DOHH2 (cell line): ENCODE measurements at regions not wholly inside any gene's neighbourhood (a gene's known extent, or its start where the extent isn't known, plus 50 kb on each side); places are given as distances from the start of the nearest gene placed in this dataset.

ENCODE experiments used
- H3F3A ChIP-seq: fragments of 200-600 bp; sonication (generic), shearing (Covaris generic); 2 replicates; pipeline ENCODE4 v1.6.0; 2016; ENCODE audit warnings: antibody characterized with exemption, mild to moderate bottlenecking; ENCODE audit not compliant: control insufficient read depth, insufficient read depth
- H3K27ac ChIP-seq: fragments of 200-600 bp; sonication (generic); 2 replicates; pipeline ENCODE4 v1.5.1; 2014; ENCODE audit warnings: low read depth, mild to moderate bottlenecking, low read length, moderate library complexity
- H3K27me3 ChIP-seq: fragments of 200-600 bp; sonication (generic); 2 replicates; pipeline ENCODE4 v1.6.1; 2014; ENCODE audit warnings: mild to moderate bottlenecking, low read length, mixed read lengths; ENCODE audit not compliant: control insufficient read depth
- H3K36me3 ChIP-seq: fragments of 200-600 bp; sonication (generic); 2 replicates; pipeline ENCODE4 v1.6.1; 2014; ENCODE audit warnings: mild to moderate bottlenecking, low read length, moderate library complexity, mixed read lengths; ENCODE audit not compliant: control insufficient read depth
- H3K4me1 ChIP-seq: fragments of 200-600 bp; sonication (generic); 2 replicates; pipeline ENCODE4 v1.6.1; 2014; ENCODE audit warnings: mild to moderate bottlenecking, low read length, mixed read lengths; ENCODE audit not compliant: control insufficient read depth
- H3K4me2 ChIP-seq: fragments of 200-600 bp; sonication (generic); 2 replicates; pipeline ENCODE4 v1.6.0; 2014; ENCODE audit warnings: mild to moderate bottlenecking, low read length, moderate library complexity
- H3K4me3 ChIP-seq: fragments of 200-600 bp; sonication (generic); 2 replicates; pipeline ENCODE4 v1.5.1; 2014; ENCODE audit warnings: mild to moderate bottlenecking, low read length, mixed read lengths
- H3K79me2 ChIP-seq: fragments of 200-600 bp; sonication (generic); 2 replicates; pipeline ENCODE4 v1.6.1; 2014; ENCODE audit warnings: mild to moderate bottlenecking, low read length, mixed read lengths; ENCODE audit not compliant: control insufficient read depth
- H3K9me2 ChIP-seq: fragments of 200-600 bp; sonication (generic); replicated peaks from 2 replicates; pipeline ENCODE4 v1.6.1; 2014; ENCODE audit warnings: mild to moderate bottlenecking, low read length, mixed read lengths; ENCODE audit not compliant: control insufficient read depth
- H3K9me3 ChIP-seq: fragments of 200-600 bp; sonication (generic); 2 replicates; pipeline ENCODE4 v1.6.1; 2014; ENCODE audit warnings: antibody characterized with exemption, low read length, mixed read lengths; ENCODE audit not compliant: control insufficient read depth, insufficient read depth
- H4K20me1 ChIP-seq: fragments of 200-600 bp; sonication (generic); 2 replicates; pipeline ENCODE4 v1.6.0; 2014; ENCODE audit warnings: low read depth, mild to moderate bottlenecking, antibody characterized with exemption, low read length, moderate library complexity; ENCODE audit not compliant: control insufficient read depth, insufficient read depth
- EZH2phosphoT487 ChIP-seq: fragments of 200-600 bp; sonication (generic); IDR thresholded peaks from 2 replicates; pipeline ENCODE4 v1.6.1; 2017; ENCODE audit warnings: borderline replicate concordance, mild to moderate bottlenecking, antibody characterized with exemption, low read length, moderate library complexity, mixed read lengths
- TF ChIP-seq, protein P1 (sequence below): fragments of 200-600 bp; sonication (generic); IDR thresholded peaks from one replicate; pipeline ENCODE4 v1.5.1; 2014; ENCODE audit warnings: antibody characterized with exemption, mild to moderate bottlenecking, low read depth, low read length; ENCODE audit not compliant: poor library complexity, severe bottlenecking

DNA sequence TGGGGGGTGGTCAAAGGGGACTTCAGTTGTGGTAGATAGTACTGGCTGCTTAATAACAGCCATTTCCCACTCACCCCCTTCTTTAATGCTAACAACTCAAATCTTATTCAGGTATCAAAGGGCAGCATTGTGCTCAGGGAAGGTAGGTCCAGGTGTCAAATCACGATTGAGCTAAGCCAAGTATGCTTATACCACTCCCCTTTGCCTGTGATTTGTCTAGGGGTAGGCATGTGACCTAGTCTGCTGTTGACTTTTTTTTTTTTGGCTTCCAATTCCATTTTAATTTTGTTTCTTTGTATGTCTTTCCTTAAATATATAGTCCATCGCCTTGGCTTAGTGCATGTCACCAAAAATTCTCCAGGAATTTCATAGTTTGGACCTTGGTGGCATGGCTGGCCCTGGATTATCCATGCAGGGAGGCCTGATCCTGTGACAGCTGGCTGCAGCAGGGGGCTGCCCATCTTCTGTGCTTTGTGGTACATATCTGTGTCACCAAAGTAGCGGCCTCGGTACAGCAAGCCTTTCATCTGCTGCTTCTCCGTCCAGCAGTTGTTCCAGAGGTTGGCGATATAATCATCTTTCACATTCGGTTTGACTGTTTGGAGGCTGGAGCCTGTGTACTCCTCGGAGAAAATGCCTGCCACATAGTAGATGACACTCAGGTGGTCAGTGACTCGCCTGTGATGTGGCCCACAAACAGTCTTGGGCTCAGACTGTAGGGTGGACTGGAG lies 68.1 kb upstream of the SPRED2 start:
- no peaks in the 10 kb centered on the region for H3F3A ChIP-seq
- H3K9me2 ChIP-seq, result no peaks in the 10 kb centered on the region
- TF ChIP-seq, protein P1, sequence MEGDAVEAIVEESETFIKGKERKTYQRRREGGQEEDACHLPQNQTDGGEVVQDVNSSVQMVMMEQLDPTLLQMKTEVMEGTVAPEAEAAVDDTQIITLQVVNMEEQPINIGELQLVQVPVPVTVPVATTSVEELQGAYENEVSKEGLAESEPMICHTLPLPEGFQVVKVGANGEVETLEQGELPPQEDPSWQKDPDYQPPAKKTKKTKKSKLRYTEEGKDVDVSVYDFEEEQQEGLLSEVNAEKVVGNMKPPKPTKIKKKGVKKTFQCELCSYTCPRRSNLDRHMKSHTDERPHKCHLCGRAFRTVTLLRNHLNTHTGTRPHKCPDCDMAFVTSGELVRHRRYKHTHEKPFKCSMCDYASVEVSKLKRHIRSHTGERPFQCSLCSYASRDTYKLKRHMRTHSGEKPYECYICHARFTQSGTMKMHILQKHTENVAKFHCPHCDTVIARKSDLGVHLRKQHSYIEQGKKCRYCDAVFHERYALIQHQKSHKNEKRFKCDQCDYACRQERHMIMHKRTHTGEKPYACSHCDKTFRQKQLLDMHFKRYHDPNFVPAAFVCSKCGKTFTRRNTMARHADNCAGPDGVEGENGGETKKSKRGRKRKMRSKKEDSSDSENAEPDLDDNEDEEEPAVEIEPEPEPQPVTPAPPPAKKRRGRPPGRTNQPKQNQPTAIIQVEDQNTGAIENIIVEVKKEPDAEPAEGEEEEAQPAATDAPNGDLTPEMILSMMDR, result no peak
- TF ChIP-seq EZH2phosphoT487, result no peak
- H3K4me3 ChIP-seq, result no peak overlapping the region
- H3K9me3 ChIP-seq, result no peaks in the 10 kb centered on the region
- no peak overlapping the region for H3K27ac ChIP-seq
- H3K27me3 ChIP-seq, result peaks cover 12% of the 10 kb centered on the region
- H3K79me2 ChIP-seq, result no peaks in the 10 kb centered on the region
- H3K4me2 ChIP-seq, result no peak overlapping the region
- no peaks in the 10 kb centered on the region for H4K20me1 ChIP-seq
- H3K36me3 ChIP-seq, result no peaks in the 10 kb centered on the region
- H3K4me1 ChIP-seq, result peaks cover 4% of the 10 kb centered on the region; the same call in 1 of the 2 replicates

DNA sequence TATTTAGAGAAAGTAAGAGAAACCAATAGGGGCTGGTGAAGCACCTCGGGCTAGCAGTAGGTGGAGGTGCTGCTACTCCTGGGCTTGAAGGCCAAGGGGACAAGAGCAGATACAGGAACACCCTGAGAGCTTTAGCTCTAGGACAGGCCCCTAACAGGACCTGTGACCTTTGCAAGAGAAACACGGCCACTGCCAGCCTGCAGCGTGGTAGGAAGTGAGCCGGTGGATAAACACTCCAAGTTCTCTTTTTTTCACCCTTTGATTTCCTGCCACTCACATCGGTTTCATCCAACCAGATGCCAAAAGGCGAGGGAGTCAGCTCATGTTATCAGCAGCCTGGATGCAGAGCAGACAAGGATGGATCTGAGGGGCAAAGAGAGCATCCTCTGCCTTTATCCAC lies 66.8 kb upstream of the SPRED2 start:
- Histone ChIP-seq H3K9me3 (no peaks in the 10 kb centered on the region), H3K9me2 (no peaks in the 10 kb centered on the region), H3K36me3 (no peaks in the 10 kb centered on the region), H3K4me3 (no peak overlapping the region), H3K79me2 (no peaks in the 10 kb centered on the region), H4K20me1 (no peaks in the 10 kb centered on the region), H3F3A (no peaks in the 10 kb centered on the region), H3K4me2 (no peak overlapping the region), H3K4me1 (peaks cover 4% of the 10 kb centered on the region; the same call in 1 of the 2 replicates), H3K27ac (no peak overlapping the region), H3K27me3 (peaks cover 11% of the 10 kb centered on the region; the same call in 1 of the 2 replicates)
- TF ChIP-seq EZH2phosphoT487, result no peak
- TF ChIP-seq, protein P1, result no peak

DNA sequence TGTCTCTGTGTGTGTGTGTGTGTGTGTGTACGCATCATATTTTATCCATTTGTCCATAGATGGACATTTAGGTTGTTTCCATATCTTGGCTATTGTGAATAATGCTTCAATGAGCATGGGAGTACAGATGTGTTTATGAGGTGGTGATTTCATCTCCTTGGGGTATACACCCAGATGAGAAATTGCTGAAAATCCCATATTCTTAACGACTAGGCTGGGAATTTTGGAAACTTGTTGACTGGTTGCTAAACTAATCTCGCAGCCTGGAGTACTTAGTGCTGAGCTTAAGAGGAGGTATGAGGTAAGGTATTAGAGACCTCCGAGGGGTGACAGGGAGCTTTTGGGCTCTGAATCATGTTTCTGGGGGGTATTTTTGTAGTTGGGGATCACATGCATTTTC lies 66.0 kb upstream of the SPRED2 start:
- TF ChIP-seq, protein P1, result no peak
- TF ChIP-seq EZH2phosphoT487, result no peak
- Histone ChIP-seq H3F3A (no peaks in the 10 kb centered on the region), H3K4me3 (no peak overlapping the region), H3K79me2 (no peaks in the 10 kb centered on the region), H3K9me3 (no peaks in the 10 kb centered on the region), H3K4me1 (peaks cover 4% of the 10 kb centered on the region; the same call in 1 of the 2 replicates), H3K4me2 (no peak overlapping the region), H3K9me2 (no peaks in the 10 kb centered on the region), H3K36me3 (no peaks in the 10 kb centered on the region), H3K27ac (no peak overlapping the region), H4K20me1 (no peaks in the 10 kb centered on the region), H3K27me3 (peaks cover 11% of the 10 kb centered on the region; the same call in 1 of the 2 replicates)
